ENCODE measurements at regions not wholly inside any gene's neighbourhood (a gene's known extent, or its start where the extent isn't known, plus 50 kb on each side); places are given as distances from the start of the nearest gene placed in this dataset.

GRCh38 chr5:93956006-93956405 is 214.6 kb upstream of the POU5F2 start:
- TF ChIP-seq CTCF (conservative IDR thresholded peaks at IDR 0.05; ENCODE audit: low read depth, low read length) (no peak), EZH2 (IDR thresholded peaks at IDR 0.05; ENCODE audit: borderline replicate concordance, low read depth, low read length, poor library complexity, severe bottlenecking) (no peak)

All from A673 (cell line).